ENCODE measurements at regions not wholly inside any gene's neighbourhood (a gene's known extent, or its start where the extent isn't known, plus 50 kb on each side); places are given as distances from the start of the nearest gene placed in this dataset.

DNA sequence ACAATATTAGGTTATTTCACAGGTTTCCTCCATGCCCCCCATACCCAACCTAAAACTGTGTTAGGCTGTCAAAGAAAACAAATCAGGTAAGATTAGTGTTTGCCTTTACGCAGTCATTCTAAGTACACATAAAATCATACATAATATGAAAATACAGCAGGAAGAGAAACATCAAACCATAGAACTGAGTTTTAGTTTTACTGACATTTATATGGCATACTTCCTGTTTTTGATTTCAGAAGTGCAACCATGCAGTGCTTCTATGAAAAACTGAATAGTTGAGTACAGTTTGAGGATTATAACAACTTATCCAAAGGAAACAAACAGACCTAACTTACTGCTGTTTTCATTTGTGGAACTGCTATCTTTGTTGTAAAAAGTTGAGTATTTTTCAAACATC, 91.3 kb downstream of the KCNRG start:
- H4K20me1 ChIP-seq (ENCODE audit: control insufficient read depth, insufficient read depth, low read length, poor library complexity, severe bottlenecking): no peaks in the 10 kb centered on the region
- ChIA-PET POLR2A (interaction anchor here (2.2 kb wide), 1 partner anchor 17 kb away, joined by 10 read pairs; no protein-coding TSS in a partner anchor), CTCF (interaction anchor here (0.8 to 3.8 kb wide), 7 partner anchors 10 to 976 kb away, joined by 3 to 27 read pairs (median 4); partner anchors contain the start of gene TRIM13)
- H3K4me3 ChIP-seq (ENCODE audit: control extremely low read depth in 1 of 5, extremely low read depth in 1 of 5, insufficient read depth in 1 of 5, low read depth in 2 of 5, low read length in 4 of 5): peak overlapping the region in 4 of 5 experiments; percentile 15 to 42 (median 26)
- H3K36me3 ChIP-seq (replicated peaks in 1 of 2; ENCODE audit: control extremely low read depth in 1 of 2, control insufficient read depth in 1 of 2, extremely low read depth in 1 of 2, insufficient read depth in 2 of 2, low read length in 1 of 2): no peaks in the 10 kb centered on the region
- intact Hi-C loops (cut with micrococcal nuclease): loop anchor here (2.0 kb wide), 2 partner anchors 16 to 24 kb away; no protein-coding TSS in a partner anchor
- peak overlapping the region; percentile 59 to 89 for H3K27ac ChIP-seq (ENCODE audit: low read length in 2 of 2)
- H3K4me2 ChIP-seq (replicated peaks; ENCODE audit: low read depth, low read length, poor library complexity, severe bottlenecking): peak overlapping the region; percentile 70
- Mint-ChIP-seq H3K4me1 (peaks cover 60% of the 10 kb centered on the region), H3K9me3 (ENCODE audit: insufficient read depth) (no peaks in the 10 kb centered on the region), H3K27me3 (no peaks in the 10 kb centered on the region), H3K27ac (peak overlapping the region; percentile 92), H3K4me3 (peak overlapping the region; percentile 77)
- peaks cover 49 to 68% of the 10 kb centered on the region in 2 donors for H3K4me1 ChIP-seq (ENCODE audit: control insufficient read depth in 2 of 2, insufficient read depth in 2 of 2, low read length in 2 of 2)
- TF ChIP-seq, protein P1, sequence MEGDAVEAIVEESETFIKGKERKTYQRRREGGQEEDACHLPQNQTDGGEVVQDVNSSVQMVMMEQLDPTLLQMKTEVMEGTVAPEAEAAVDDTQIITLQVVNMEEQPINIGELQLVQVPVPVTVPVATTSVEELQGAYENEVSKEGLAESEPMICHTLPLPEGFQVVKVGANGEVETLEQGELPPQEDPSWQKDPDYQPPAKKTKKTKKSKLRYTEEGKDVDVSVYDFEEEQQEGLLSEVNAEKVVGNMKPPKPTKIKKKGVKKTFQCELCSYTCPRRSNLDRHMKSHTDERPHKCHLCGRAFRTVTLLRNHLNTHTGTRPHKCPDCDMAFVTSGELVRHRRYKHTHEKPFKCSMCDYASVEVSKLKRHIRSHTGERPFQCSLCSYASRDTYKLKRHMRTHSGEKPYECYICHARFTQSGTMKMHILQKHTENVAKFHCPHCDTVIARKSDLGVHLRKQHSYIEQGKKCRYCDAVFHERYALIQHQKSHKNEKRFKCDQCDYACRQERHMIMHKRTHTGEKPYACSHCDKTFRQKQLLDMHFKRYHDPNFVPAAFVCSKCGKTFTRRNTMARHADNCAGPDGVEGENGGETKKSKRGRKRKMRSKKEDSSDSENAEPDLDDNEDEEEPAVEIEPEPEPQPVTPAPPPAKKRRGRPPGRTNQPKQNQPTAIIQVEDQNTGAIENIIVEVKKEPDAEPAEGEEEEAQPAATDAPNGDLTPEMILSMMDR (IDR thresholded peaks at IDR 0.05): no peak
- no peak for TF ChIP-seq EZH2 (IDR thresholded peaks at IDR 0.05; ENCODE audit: borderline replicate concordance, insufficient read depth, low read depth, low read length, poor library complexity, severe bottlenecking)
- ATAC-seq (ENCODE audit: low read depth) (peak; percentile 81), DNase-seq (peak; percentile 61)
- no CpG with 5 or more reads among the region's 1 CpG for WGBS (ENCODE audit: insufficient coverage)
- no peaks in the 10 kb centered on the region for H3K27me3 ChIP-seq (replicated peaks in 1 of 4; ENCODE audit: control extremely low read depth in 1 of 4, control insufficient read depth in 3 of 4, insufficient read depth in 4 of 4, low read length in 3 of 4)
- peaks cover 94% of the 10 kb centered on the region for H3K79me2 ChIP-seq (ENCODE audit: control insufficient read depth, insufficient read depth, low read length)
- H2AFZ ChIP-seq (ENCODE audit: insufficient read depth, low read depth, low read length, poor library complexity, severe bottlenecking): peak overlapping the region; percentile 51
- H3K9me3 ChIP-seq (ENCODE audit: control extremely low read depth in 1 of 3, control insufficient read depth in 2 of 3, insufficient read depth in 1 of 3, low read length in 2 of 3): peaks cover 0 to 5% (median 0%) of the 10 kb centered on the region in 3 donors
- H3K9ac ChIP-seq (ENCODE audit: low read length): peak overlapping the region; percentile 37

DNA sequence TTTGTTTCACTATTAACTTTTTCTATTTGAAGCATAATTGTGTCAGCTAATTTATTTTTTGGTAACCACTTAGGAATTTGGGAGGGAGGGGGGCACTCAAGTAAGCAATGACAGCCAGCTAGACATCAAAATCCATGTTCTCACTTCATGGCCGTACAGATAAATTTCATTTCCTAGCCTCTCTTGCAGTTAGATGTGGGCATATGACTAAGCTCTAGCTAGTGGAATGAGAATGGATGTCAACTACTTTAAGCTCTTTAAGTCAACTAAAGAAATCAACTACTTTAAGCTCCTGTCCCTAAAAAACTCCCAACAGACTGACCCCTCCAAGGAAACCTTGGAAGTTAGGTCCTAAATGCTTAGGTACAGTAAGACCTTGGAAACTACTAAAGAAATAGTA, 92.0 kb downstream of the KCNRG start:
- Mint-ChIP-seq H3K9me3 (ENCODE audit: insufficient read depth) (no peaks in the 10 kb centered on the region), H3K27me3 (no peaks in the 10 kb centered on the region), H3K4me3 (peak overlapping the region; percentile 77), H3K27ac (peak overlapping the region; percentile 92), H3K4me1 (peaks cover 59% of the 10 kb centered on the region)
- ChIA-PET POLR2A (interaction anchor here (2.2 kb wide), 1 partner anchor 17 kb away, joined by 10 read pairs; no protein-coding TSS in a partner anchor), CTCF (interaction anchor here (0.6 to 3.8 kb wide), 11 partner anchors 9 to 976 kb away, joined by 3 to 27 read pairs (median 3); partner anchors contain the start of gene TRIM13)
- H3K4me1 ChIP-seq (ENCODE audit: control insufficient read depth in 2 of 2, insufficient read depth in 2 of 2, low read length in 2 of 2): peaks cover 49 to 68% of the 10 kb centered on the region in 2 donors
- H3K36me3 ChIP-seq (replicated peaks in 1 of 2; ENCODE audit: control extremely low read depth in 1 of 2, control insufficient read depth in 1 of 2, extremely low read depth in 1 of 2, insufficient read depth in 2 of 2, low read length in 1 of 2): no peaks in the 10 kb centered on the region
- peaks cover 0 to 5% (median 0%) of the 10 kb centered on the region in 3 donors for H3K9me3 ChIP-seq (ENCODE audit: control extremely low read depth in 1 of 3, control insufficient read depth in 2 of 3, insufficient read depth in 1 of 3, low read length in 2 of 3)
- no peak for ATAC-seq (ENCODE audit: low read depth)
- no CpG with 5 or more reads among the region's 1 CpG for WGBS (ENCODE audit: insufficient coverage)
- no peaks in the 10 kb centered on the region for H4K20me1 ChIP-seq (ENCODE audit: control insufficient read depth, insufficient read depth, low read length, poor library complexity, severe bottlenecking)
- peak overlapping the region; percentile 37 for H3K9ac ChIP-seq (ENCODE audit: low read length)
- peak overlapping the region in 4 of 5 experiments; percentile 15 to 42 (median 18) for H3K4me3 ChIP-seq (ENCODE audit: control extremely low read depth in 1 of 5, extremely low read depth in 1 of 5, insufficient read depth in 1 of 5, low read depth in 2 of 5, low read length in 4 of 5)
- peak overlapping the region; percentile 70 for H3K4me2 ChIP-seq (replicated peaks; ENCODE audit: low read depth, low read length, poor library complexity, severe bottlenecking)
- no peaks in the 10 kb centered on the region for H3K27me3 ChIP-seq (replicated peaks in 1 of 4; ENCODE audit: control extremely low read depth in 1 of 4, control insufficient read depth in 3 of 4, insufficient read depth in 4 of 4, low read length in 3 of 4)
- intact Hi-C loops (cut with micrococcal nuclease): loop anchor here (2.0 kb wide), 2 partner anchors 16 to 24 kb away; no protein-coding TSS in a partner anchor
- no peak for DNase-seq
- peak overlapping the region; percentile 13 for H2AFZ ChIP-seq (ENCODE audit: insufficient read depth, low read depth, low read length, poor library complexity, severe bottlenecking)
- peak overlapping the region; percentile 59 to 89 for H3K27ac ChIP-seq (ENCODE audit: low read length in 2 of 2)
- H3K79me2 ChIP-seq (ENCODE audit: control insufficient read depth, insufficient read depth, low read length): peaks cover 94% of the 10 kb centered on the region
- TF ChIP-seq EZH2 (IDR thresholded peaks at IDR 0.05; ENCODE audit: borderline replicate concordance, insufficient read depth, low read depth, low read length, poor library complexity, severe bottlenecking): no peak
- TF ChIP-seq, protein P1 (IDR thresholded peaks at IDR 0.05): no peak
